Lung (tissue), 11 donors: ENCODE measurements at regions not wholly inside any gene's neighbourhood (a gene's known extent, or its start where the extent isn't known, plus 50 kb on each side); places are given as distances from the start of the nearest gene placed in this dataset.

Experiments used
- ATAC-seq: fragments of 200-7000 bp; cut with Tn5 transposase; one replicate; pipeline ENCODE4 v1.9.1; 2020; ENCODE audit warnings: moderate number of reproducible peaks; ENCODE audit not compliant: insufficient read depth, low FRiP score
- DNase-seq, 3 donors: peaks; one replicate each; pipeline ENCODE4 v3.0.0-alpha.2; 2013 to 2017
- H3K27ac ChIP-seq, 2 donors: one replicate each; pipeline ENCODE4 v1.5.1; 2013; ENCODE audit warnings: mild to moderate bottlenecking in 2 of 2, moderate library complexity in 2 of 2, control low read depth in 1 of 2, inconsistent platforms in 1 of 2, low read depth in 1 of 2, low read length in 1 of 2
- H3K27me3 ChIP-seq, 3 donors: one replicate each; pipeline ENCODE4 v1.5.1; 2013; ENCODE audit warnings: low read length in 2 of 3; ENCODE audit not compliant: control insufficient read depth in 3 of 3, insufficient read depth in 3 of 3
- H3K36me3 ChIP-seq, 4 donors: one replicate each; pipeline ENCODE4 v1.5.1; 2013; ENCODE audit warnings: low read length in 4 of 4, mild to moderate bottlenecking in 1 of 4, moderate library complexity in 1 of 4; ENCODE audit not compliant: control insufficient read depth in 4 of 4, insufficient read depth in 4 of 4
- H3K4me1 ChIP-seq, 5 donors: one replicate each; pipeline ENCODE4 v1.5.1; 2013; ENCODE audit warnings: low read length in 5 of 5, mild to moderate bottlenecking in 2 of 5, moderate library complexity in 1 of 5; ENCODE audit not compliant: control insufficient read depth in 5 of 5, insufficient read depth in 5 of 5
- H3K4me3 ChIP-seq: one replicate; pipeline ENCODE4 v1.5.1; 2013; ENCODE audit warnings: mild to moderate bottlenecking, control low read depth, moderate library complexity
- H3K9ac ChIP-seq, 2 donors: one replicate each; pipeline ENCODE4 v1.5.1; 2013; ENCODE audit warnings: low read length in 2 of 2, control low read depth in 1 of 2; ENCODE audit not compliant: insufficient read depth in 1 of 2
- H3K9me3 ChIP-seq, 4 donors: one replicate each; pipeline ENCODE4 v1.5.1; 2013; ENCODE audit warnings: low read length in 3 of 4, mild to moderate bottlenecking in 1 of 4, moderate library complexity in 1 of 4; ENCODE audit not compliant: control insufficient read depth in 4 of 4, insufficient read depth in 3 of 4
- WGBS, 2 donors: extraction: QIAGEN DNeasy Blood & Tissue Kit; methylation state at CpG; one replicate each; pipeline ENCODE4 v1.1.7; 2013; 5-methylcytosine and 5-hydroxymethylcytosine counted together
- TF ChIP-seq, protein P1 (sequence below): IDR thresholded peaks from 2 replicates; pipeline ENCODE4 v1.5.1; 2012; ENCODE audit warnings: mild to moderate bottlenecking; ENCODE audit errors: control extremely low read depth, extremely low read depth
- donor health status: control.
- donor health status: control.
- donor health status: Bipolar disorder and iron deficiency.
- donor health status: healthy.
- donor health status: DM: yes; HTN: yes; CAD: no.

DNA sequence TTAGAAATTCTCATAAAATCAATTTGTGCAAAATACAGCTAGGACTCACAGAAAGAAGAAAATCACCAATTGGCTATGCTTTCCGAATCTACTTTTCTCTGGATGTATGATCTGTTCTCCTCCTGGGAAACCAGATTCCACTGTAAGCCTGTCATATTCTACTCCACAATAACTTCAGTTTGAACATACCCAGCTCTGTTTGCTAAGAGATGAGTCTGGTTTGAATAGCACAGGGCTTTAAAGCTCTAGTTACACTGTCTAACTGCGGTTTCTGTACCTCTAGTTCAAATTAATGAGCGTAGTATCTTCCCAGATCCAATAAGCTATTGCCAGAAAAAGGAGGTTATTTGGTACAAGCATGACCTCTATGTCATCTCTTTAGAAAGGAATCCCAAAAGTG is 270.1 kb downstream of the DAD1 start:
- no peaks in the 10 kb centered on the region for H3K9me3 ChIP-seq
- no peak for ATAC-seq
- H3K36me3 ChIP-seq = no peaks in the 10 kb centered on the region
- H3K9ac ChIP-seq = no peak overlapping the region
- no peak overlapping the region for H3K4me3 ChIP-seq
- TF ChIP-seq, protein P1, sequence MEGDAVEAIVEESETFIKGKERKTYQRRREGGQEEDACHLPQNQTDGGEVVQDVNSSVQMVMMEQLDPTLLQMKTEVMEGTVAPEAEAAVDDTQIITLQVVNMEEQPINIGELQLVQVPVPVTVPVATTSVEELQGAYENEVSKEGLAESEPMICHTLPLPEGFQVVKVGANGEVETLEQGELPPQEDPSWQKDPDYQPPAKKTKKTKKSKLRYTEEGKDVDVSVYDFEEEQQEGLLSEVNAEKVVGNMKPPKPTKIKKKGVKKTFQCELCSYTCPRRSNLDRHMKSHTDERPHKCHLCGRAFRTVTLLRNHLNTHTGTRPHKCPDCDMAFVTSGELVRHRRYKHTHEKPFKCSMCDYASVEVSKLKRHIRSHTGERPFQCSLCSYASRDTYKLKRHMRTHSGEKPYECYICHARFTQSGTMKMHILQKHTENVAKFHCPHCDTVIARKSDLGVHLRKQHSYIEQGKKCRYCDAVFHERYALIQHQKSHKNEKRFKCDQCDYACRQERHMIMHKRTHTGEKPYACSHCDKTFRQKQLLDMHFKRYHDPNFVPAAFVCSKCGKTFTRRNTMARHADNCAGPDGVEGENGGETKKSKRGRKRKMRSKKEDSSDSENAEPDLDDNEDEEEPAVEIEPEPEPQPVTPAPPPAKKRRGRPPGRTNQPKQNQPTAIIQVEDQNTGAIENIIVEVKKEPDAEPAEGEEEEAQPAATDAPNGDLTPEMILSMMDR = no peak
- DNase-seq = no peak
- no peak overlapping the region for H3K27ac ChIP-seq
- H3K27me3 ChIP-seq = no peaks in the 10 kb centered on the region
- 60 to 82% methylated on average over 3 of the region's 3 CpGs for WGBS, 2 donors
- H3K4me1 ChIP-seq = peaks cover 0 to 1% (median 0%) of the 10 kb centered on the region in 5 donors

DNA sequence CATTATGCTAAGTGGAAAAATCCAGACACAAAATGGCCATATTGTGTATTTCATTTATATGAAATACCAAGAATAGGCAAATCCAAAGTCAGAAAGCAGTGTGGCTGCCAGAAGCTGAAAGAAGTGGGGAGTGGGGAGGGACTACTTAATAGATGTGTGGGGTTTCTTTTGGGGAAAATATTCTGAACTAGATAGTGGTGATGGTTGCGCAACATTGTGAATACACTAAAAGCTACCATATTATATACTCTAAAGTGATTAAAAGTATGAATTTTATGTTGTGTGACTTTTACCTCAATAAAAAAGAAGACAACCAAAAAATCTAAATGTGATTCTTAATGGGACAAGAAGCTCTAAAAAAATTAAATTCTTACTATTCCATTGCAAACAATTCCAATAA is 272.6 kb downstream of the DAD1 start:
- H3K27me3 ChIP-seq = no peaks in the 10 kb centered on the region
- TF ChIP-seq, protein P1 = no peak
- H3K36me3 ChIP-seq = no peaks in the 10 kb centered on the region
- no peak overlapping the region for H3K9ac ChIP-seq
- no peak for DNase-seq
- ATAC-seq = no peak
- peaks cover 0 to 3% (median 0%) of the 10 kb centered on the region in 5 donors for H3K4me1 ChIP-seq
- H3K27ac ChIP-seq = no peak overlapping the region
- 94 to 98% methylated on average over 1 of the region's 1 CpG for WGBS, 2 donors
- H3K4me3 ChIP-seq = no peak overlapping the region
- no peaks in the 10 kb centered on the region for H3K9me3 ChIP-seq

DNA sequence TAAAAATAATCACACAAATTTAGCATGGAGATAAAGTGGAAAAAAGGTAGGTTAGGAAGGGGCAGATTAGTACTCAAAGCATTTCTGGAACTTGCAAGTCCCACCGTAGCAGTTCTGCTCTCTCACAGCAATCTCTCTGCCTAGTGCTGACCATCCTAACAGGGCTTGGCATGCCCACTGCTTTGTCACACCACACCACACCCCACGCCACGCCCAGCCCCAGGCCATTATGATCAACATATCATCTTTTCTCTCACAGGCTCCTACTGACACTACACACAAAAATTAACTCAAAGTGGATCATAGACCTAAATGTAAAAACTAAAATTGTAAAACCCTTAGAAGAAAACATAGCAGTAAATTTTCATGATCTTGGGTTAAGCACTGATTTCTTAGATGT is 273.7 kb downstream of the DAD1 start:
- TF ChIP-seq, protein P1 = no peak
- 83 to 94% methylated on average over 3 of the region's 3 CpGs for WGBS, 2 donors
- DNase-seq (no peak), ATAC-seq (no peak)
- H3K27ac ChIP-seq = no peak overlapping the region
- H3K4me1 ChIP-seq = peaks cover 0 to 3% (median 0%) of the 10 kb centered on the region in 5 donors
- H3K27me3 ChIP-seq = no peaks in the 10 kb centered on the region
- no peaks in the 10 kb centered on the region for H3K9me3 ChIP-seq
- no peak overlapping the region for H3K9ac ChIP-seq
- H3K36me3 ChIP-seq = no peaks in the 10 kb centered on the region
- H3K4me3 ChIP-seq = no peak overlapping the region

DNA sequence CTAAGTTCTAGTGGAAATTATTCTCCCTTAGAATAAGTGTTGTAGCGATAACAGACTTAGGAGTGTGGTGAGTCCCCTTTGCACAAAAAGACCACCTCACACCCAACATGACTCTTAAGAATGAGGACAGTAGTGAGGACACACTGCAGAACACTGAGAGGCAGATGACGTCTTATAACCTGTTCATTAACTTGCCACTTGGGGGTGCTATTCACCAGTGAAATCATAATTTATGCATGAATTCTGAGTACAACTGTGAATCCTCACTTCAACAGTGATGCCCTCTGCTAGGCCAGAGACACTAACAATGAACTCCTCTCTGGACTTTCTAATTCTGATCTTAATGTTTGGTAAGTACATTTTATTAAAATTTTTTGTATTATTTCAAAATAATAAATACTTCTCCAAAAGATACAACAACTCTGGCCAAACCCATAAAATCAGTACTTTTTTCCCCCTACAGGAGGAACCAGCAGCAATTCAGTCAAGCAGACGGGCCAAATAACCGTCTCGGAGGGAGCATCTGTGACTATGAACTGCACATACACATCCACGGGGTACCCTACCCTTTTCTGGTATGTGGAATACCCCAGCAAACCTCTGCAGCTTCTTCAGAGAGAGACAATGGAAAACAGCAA is 274.7 kb downstream of the DAD1 start:
- no peaks in the 10 kb centered on the region for H3K9me3 ChIP-seq

More for the DNA sequence above, 274.7 kb downstream of the DAD1 start:
- 50 to 58% methylated on average over 6 of the region's 6 CpGs for WGBS, 2 donors
- TF ChIP-seq, protein P1 = peak; percentile 48
- H3K4me1 ChIP-seq = peaks cover 0 to 3% (median 0%) of the 10 kb centered on the region in 5 donors
- H3K9ac ChIP-seq = no peak overlapping the region
- no peak overlapping the region for H3K27ac ChIP-seq
- H3K27me3 ChIP-seq = no peaks in the 10 kb centered on the region
- no peaks in the 10 kb centered on the region for H3K36me3 ChIP-seq
- no peak overlapping the region for H3K4me3 ChIP-seq
- peak; percentile 78 for ATAC-seq
- peak; percentile 15 to 65 (median 64) for DNase-seq
